ENCODE measurements at regions not wholly inside any gene's neighbourhood (a gene's known extent, or its start where the extent isn't known, plus 50 kb on each side); places are given as distances from the start of the nearest gene placed in this dataset.

DNA sequence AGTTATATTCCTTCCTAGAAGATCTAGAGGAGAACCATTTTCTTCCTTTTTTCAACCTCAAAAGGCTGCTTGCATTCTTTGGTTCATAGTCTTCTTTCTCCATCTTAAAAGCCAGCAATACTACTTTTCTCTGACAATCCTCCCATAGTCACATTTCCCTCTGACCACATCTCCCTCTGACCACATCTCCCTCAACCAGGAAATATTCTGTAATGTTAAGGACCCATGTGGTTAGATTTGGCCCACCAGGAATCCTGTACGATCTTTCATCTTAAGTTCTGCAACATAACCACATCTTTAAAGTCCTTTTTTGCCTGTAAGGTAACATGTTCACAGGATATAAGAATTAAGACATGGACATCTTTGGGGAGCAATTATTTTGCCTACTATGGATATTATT, 179.4 kb upstream of the SPEF2 start:
- no peak overlapping the region for H2BK120ac ChIP-seq (ENCODE audit: low read depth, low read length)
- no peak overlapping the region for H2AK9ac ChIP-seq (replicated peaks; ENCODE audit: low read depth, low read length, poor library complexity)
- no peak overlapping the region for H4K5ac ChIP-seq (ENCODE audit: low read depth, low read length)
- no peak overlapping the region for H3K14ac ChIP-seq (replicated peaks; ENCODE audit: low read depth, low read length)
- intact Hi-C loops (cut with micrococcal nuclease) (loop anchor here (10.0 kb wide), 1 partner anchor 353 kb away; no protein-coding TSS in a partner anchor), dilution Hi-C loops (cut with HindIII; ENCODE audit: low sequenced_read_pairs, unreplicated experiment) (no loop called here), in situ Hi-C loops (cut with MboI; ENCODE audit: low sequenced_read_pairs) (no loop called here)
- no peaks in the 10 kb centered on the region for H3K9me3 ChIP-seq (ENCODE audit: control insufficient read depth, insufficient read depth, low read length)
- H3K4me3 ChIP-seq (ENCODE audit: insufficient read depth, low read depth, low read length), result no peak overlapping the region
- POLR2A ChIA-PET (ENCODE audit: unreplicated experiment), result no interaction called here
- no peak overlapping the region for H2BK15ac ChIP-seq (ENCODE audit: low read depth, low read length)
- CTCF ChIA-PET, result no interaction called here
- no peak overlapping the region for H3K4ac ChIP-seq (ENCODE audit: low read depth, low read length)
- no peaks in the 10 kb centered on the region for H3K79me1 ChIP-seq (ENCODE audit: low read depth in 1 of 2, low read length in 2 of 2)
- ATAC-seq (ENCODE audit: low read depth) (no peak), DNase-seq (no peak)
- no peak for TF ChIP-seq BHLHE40 (IDR thresholded peaks at IDR 0.05; ENCODE audit: low read depth, low read length)
- TF ChIP-seq RAD21 (IDR thresholded peaks at IDR 0.05; ENCODE audit: low read length), result no peak
- TF ChIP-seq MAZ (IDR thresholded peaks at IDR 0.05; ENCODE audit: borderline replicate concordance, low read depth, low read length), result no peak
- TF ChIP-seq, protein P1, sequence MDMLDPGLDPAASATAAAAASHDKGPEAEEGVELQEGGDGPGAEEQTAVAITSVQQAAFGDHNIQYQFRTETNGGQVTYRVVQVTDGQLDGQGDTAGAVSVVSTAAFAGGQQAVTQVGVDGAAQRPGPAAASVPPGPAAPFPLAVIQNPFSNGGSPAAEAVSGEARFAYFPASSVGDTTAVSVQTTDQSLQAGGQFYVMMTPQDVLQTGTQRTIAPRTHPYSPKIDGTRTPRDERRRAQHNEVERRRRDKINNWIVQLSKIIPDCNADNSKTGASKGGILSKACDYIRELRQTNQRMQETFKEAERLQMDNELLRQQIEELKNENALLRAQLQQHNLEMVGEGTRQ (IDR thresholded peaks at IDR 0.05; ENCODE audit: low read depth, low read length), result no peak
- TF ChIP-seq CHD1 (IDR thresholded peaks at IDR 0.05; ENCODE audit: low read depth, low read length), result no peak
- no peak for TF ChIP-seq NFE2L2 (IDR thresholded peaks at IDR 0.05; ENCODE audit: low read depth, low read length)
- no peak for TF ChIP-seq CEBPB (IDR thresholded peaks at IDR 0.05; ENCODE audit: low read depth, low read length)
- no peak for TF ChIP-seq RCOR1 (IDR thresholded peaks at IDR 0.05; ENCODE audit: insufficient replicate concordance, low read length)
- TF ChIP-seq POLR2A (IDR thresholded peaks at IDR 0.05; ENCODE audit: low read depth, low read length), result no peak
- TF ChIP-seq SMC3 (IDR thresholded peaks at IDR 0.05; ENCODE audit: low read depth, low read length), result no peak
- H3K56ac ChIP-seq (ENCODE audit: extremely low read depth, insufficient read depth, low read length), result no peak overlapping the region
- H4K8ac ChIP-seq (ENCODE audit: low read depth in 2 of 2, low read length in 2 of 2), result no peak overlapping the region
- no TSS peak for BruUV-seq (replicated peaks)
- H3K23ac ChIP-seq (ENCODE audit: low read depth, low read length), result no peak overlapping the region
- H2AFZ ChIP-seq (replicated peaks; ENCODE audit: low read length, poor library complexity), result no peak overlapping the region
- no peak overlapping the region for H2BK20ac ChIP-seq (ENCODE audit: low read depth, low read length)
- H3K4me1 ChIP-seq (ENCODE audit: control insufficient read depth, insufficient read depth, low read length), result no peaks in the 10 kb centered on the region
- H3K9ac ChIP-seq (ENCODE audit: low read depth, low read length), result no peak overlapping the region
- H4K20me1 ChIP-seq (ENCODE audit: insufficient read depth, low read length), result no peaks in the 10 kb centered on the region
- no peak overlapping the region for H2AK5ac ChIP-seq (ENCODE audit: low read depth, low read length)
- no peak overlapping the region for H3K18ac ChIP-seq (ENCODE audit: low read depth, low read length)
- H4K91ac ChIP-seq (ENCODE audit: insufficient read depth, low read depth, low read length), result no peak overlapping the region
- no CpG with 5 or more reads among the region's 1 CpG for WGBS, 2 experiments (ENCODE audit: extremely low coverage in 2 of 2, insufficient read length in 1 of 2)
- no peak overlapping the region for H3K27ac ChIP-seq (ENCODE audit: insufficient read depth, low read length)
- H3K27me3 ChIP-seq (ENCODE audit: control insufficient read depth, insufficient read depth, low read length), result no peaks in the 10 kb centered on the region
- H3K4me2 ChIP-seq (ENCODE audit: low read depth, low read length), result no peak overlapping the region
- H3K36me3 ChIP-seq (ENCODE audit: control insufficient read depth, insufficient read depth, low read length), result no peaks in the 10 kb centered on the region
- no peak overlapping the region for H2BK5ac ChIP-seq (ENCODE audit: low read depth, low read length, poor library complexity, severe bottlenecking)
- H3K9me1 ChIP-seq (ENCODE audit: insufficient read depth, low read length), result no peaks in the 10 kb centered on the region

All from IMR-90 (cell line).